ENCODE measurements at regions not wholly inside any gene's neighbourhood (a gene's known extent, or its start where the extent isn't known, plus 50 kb on each side); places are given as distances from the start of the nearest gene placed in this dataset.

DNA sequence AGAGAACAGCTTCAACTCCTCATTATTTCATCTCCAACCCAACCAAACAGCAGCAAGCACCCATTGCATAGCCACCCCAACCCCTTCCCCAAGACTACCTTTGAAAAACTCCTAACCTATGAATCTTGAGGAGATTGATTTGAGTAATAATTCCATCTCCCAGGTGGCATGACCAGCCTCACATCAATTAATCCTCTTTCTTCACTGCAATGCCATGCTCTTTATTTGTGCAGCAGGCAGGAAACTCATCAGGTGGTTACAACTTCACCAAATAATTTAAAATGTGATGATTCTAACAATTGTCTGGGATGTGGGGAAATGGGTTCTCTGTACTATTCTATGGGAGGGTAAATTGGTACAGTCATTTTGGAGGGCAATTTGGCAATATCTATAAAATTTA lies 68.1 kb upstream of the POMGNT2 start:
- no peak overlapping the region for H2AFZ ChIP-seq (ENCODE audit: low read depth, low read length)

DNA sequence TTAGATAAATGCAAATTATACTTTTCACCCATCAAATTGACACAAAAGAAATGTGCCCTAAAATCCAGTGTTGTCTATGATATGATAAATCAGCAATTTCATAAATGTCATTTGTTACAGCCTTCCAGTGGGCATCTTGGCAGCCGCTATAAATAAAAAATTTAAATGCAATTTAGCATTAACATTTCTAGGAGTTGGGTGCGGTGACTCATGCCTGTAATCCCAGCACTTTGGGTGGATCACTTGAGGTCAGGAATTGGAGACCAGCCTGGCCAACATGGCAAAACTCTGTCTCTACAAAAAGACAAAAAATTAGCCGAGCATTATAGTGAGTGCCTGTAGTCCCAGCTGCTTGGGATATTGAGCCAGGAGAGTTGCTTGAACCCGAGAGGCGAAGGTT lies 65.9 kb upstream of the POMGNT2 start:
- H3K27ac ChIP-seq (ENCODE audit: low read length): no peak overlapping the region
- no peaks in the 10 kb centered on the region for H3K9me3 ChIP-seq (ENCODE audit: insufficient read depth, low read length, severe bottlenecking)
- TF ChIP-seq EZH2 (IDR thresholded peaks at IDR 0.05; ENCODE audit: borderline replicate concordance, low read depth, low read length, severe bottlenecking): no peak
- TF ChIP-seq, protein P1, sequence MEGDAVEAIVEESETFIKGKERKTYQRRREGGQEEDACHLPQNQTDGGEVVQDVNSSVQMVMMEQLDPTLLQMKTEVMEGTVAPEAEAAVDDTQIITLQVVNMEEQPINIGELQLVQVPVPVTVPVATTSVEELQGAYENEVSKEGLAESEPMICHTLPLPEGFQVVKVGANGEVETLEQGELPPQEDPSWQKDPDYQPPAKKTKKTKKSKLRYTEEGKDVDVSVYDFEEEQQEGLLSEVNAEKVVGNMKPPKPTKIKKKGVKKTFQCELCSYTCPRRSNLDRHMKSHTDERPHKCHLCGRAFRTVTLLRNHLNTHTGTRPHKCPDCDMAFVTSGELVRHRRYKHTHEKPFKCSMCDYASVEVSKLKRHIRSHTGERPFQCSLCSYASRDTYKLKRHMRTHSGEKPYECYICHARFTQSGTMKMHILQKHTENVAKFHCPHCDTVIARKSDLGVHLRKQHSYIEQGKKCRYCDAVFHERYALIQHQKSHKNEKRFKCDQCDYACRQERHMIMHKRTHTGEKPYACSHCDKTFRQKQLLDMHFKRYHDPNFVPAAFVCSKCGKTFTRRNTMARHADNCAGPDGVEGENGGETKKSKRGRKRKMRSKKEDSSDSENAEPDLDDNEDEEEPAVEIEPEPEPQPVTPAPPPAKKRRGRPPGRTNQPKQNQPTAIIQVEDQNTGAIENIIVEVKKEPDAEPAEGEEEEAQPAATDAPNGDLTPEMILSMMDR (IDR thresholded peaks at IDR 0.05; ENCODE audit: borderline replicate concordance, extremely low read depth, low read length, poor library complexity, severe bottlenecking): no peak
- no peaks in the 10 kb centered on the region for H3K36me3 ChIP-seq (ENCODE audit: insufficient read depth, low read length)
- H3K27me3 ChIP-seq (ENCODE audit: insufficient read depth, low read length, poor library complexity): no peaks in the 10 kb centered on the region
- H4K20me1 ChIP-seq (ENCODE audit: insufficient read depth, low read length): no peaks in the 10 kb centered on the region
- DNase-seq (no peak), ATAC-seq (ENCODE audit: insufficient read depth, low read depth) (no peak)
- H2AFZ ChIP-seq (ENCODE audit: low read depth, low read length): no peak overlapping the region
- H3K4me1 ChIP-seq (ENCODE audit: insufficient read depth, low read length): no peaks in the 10 kb centered on the region
- no peak overlapping the region for H3K4me2 ChIP-seq (ENCODE audit: insufficient read depth, low read length)
- H3K4me3 ChIP-seq (ENCODE audit: low read depth in 1 of 2, low read length in 2 of 2): no peak overlapping the region
- H3K9ac ChIP-seq (ENCODE audit: low read depth, low read length): no peak overlapping the region
- H3K79me2 ChIP-seq (ENCODE audit: insufficient read depth, low read length): no peaks in the 10 kb centered on the region

More for the DNA sequence above, 68.1 kb upstream of the POMGNT2 start:
- H3K79me2 ChIP-seq (ENCODE audit: insufficient read depth, low read length): no peaks in the 10 kb centered on the region
- no peak overlapping the region for H3K4me2 ChIP-seq (ENCODE audit: insufficient read depth, low read length)
- H3K4me1 ChIP-seq (ENCODE audit: insufficient read depth, low read length): no peaks in the 10 kb centered on the region
- no peaks in the 10 kb centered on the region for H3K9me3 ChIP-seq (ENCODE audit: insufficient read depth, low read length, severe bottlenecking)
- H3K9ac ChIP-seq (ENCODE audit: low read depth, low read length): no peak overlapping the region
- no peaks in the 10 kb centered on the region for H3K27me3 ChIP-seq (ENCODE audit: insufficient read depth, low read length, poor library complexity)
- no peaks in the 10 kb centered on the region for H3K36me3 ChIP-seq (ENCODE audit: insufficient read depth, low read length)
- ATAC-seq (ENCODE audit: insufficient read depth, low read depth) (no peak), DNase-seq (no peak)
- H3K4me3 ChIP-seq (ENCODE audit: low read depth in 1 of 2, low read length in 2 of 2): no peak overlapping the region
- TF ChIP-seq, protein P1 (IDR thresholded peaks at IDR 0.05; ENCODE audit: borderline replicate concordance, extremely low read depth, low read length, poor library complexity, severe bottlenecking): no peak
- no peak for TF ChIP-seq EZH2 (IDR thresholded peaks at IDR 0.05; ENCODE audit: borderline replicate concordance, low read depth, low read length, severe bottlenecking)
- H4K20me1 ChIP-seq (ENCODE audit: insufficient read depth, low read length): no peaks in the 10 kb centered on the region
- no peak overlapping the region for H3K27ac ChIP-seq (ENCODE audit: low read length)

DNA sequence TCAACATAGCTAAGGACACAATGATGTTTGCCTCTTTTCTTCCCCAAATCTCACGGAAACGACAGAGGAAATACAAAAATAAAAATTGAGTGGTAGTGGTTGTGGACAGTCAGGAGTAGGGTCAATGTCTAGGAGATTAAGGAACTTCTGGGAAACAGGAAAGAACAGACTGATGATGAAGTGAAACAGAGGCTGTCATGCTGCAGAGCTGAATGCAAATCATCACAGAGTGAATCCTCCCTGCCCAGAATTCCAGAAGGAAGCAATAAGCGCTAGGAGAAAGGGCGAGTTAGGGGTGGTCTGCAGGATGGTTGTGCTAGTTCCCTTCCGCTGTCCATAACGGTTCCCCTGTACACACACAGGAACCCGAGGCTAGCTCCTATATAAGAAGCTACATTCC lies 64.7 kb upstream of the POMGNT2 start:
- ATAC-seq (ENCODE audit: insufficient read depth, low read depth) (no peak), DNase-seq (no peak)
- H3K27ac ChIP-seq (ENCODE audit: low read length): no peak overlapping the region
- no peak overlapping the region for H3K4me3 ChIP-seq (ENCODE audit: low read depth in 1 of 2, low read length in 2 of 2)
- H3K79me2 ChIP-seq (ENCODE audit: insufficient read depth, low read length): no peaks in the 10 kb centered on the region
- no peaks in the 10 kb centered on the region for H3K4me1 ChIP-seq (ENCODE audit: insufficient read depth, low read length)
- no peaks in the 10 kb centered on the region for H4K20me1 ChIP-seq (ENCODE audit: insufficient read depth, low read length)
- peaks cover 7% of the 10 kb centered on the region for H3K9me3 ChIP-seq (ENCODE audit: insufficient read depth, low read length, severe bottlenecking)
- no peaks in the 10 kb centered on the region for H3K27me3 ChIP-seq (ENCODE audit: insufficient read depth, low read length, poor library complexity)
- no peaks in the 10 kb centered on the region for H3K36me3 ChIP-seq (ENCODE audit: insufficient read depth, low read length)
- H2AFZ ChIP-seq (ENCODE audit: low read depth, low read length): no peak overlapping the region
- TF ChIP-seq, protein P1 (IDR thresholded peaks at IDR 0.05; ENCODE audit: borderline replicate concordance, extremely low read depth, low read length, poor library complexity, severe bottlenecking): no peak
- TF ChIP-seq EZH2 (IDR thresholded peaks at IDR 0.05; ENCODE audit: borderline replicate concordance, low read depth, low read length, severe bottlenecking): no peak
- no peak overlapping the region for H3K4me2 ChIP-seq (ENCODE audit: insufficient read depth, low read length)
- H3K9ac ChIP-seq (ENCODE audit: low read depth, low read length): no peak overlapping the region

DNA sequence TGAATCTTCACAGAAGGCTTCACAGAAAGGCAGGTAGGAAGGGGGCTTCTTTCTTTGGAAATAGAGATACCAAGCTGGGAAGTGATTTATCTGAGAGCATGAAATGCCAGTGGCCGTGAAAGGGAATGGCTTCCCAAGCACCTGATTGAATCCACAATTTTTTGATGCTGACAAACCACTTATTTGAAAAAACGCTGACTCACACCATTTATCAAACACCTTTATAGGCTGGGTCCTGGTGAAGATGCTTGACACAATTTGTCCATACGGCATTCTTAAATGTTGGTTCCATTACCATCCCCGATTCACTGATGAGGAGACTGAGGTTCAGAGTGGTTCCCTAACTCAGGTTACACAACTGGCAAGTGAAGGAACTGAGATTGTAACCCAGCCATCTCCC lies 64.1 kb upstream of the POMGNT2 start:
- Histone ChIP-seq H3K9ac (ENCODE audit: low read depth, low read length) (no peak overlapping the region), H3K27ac (ENCODE audit: low read length) (no peak overlapping the region), H3K9me3 (ENCODE audit: insufficient read depth, low read length, severe bottlenecking) (peaks cover 7% of the 10 kb centered on the region), H3K36me3 (ENCODE audit: insufficient read depth, low read length) (no peaks in the 10 kb centered on the region), H2AFZ (ENCODE audit: low read depth, low read length) (no peak overlapping the region), H3K27me3 (ENCODE audit: insufficient read depth, low read length, poor library complexity) (no peaks in the 10 kb centered on the region), H3K4me2 (ENCODE audit: insufficient read depth, low read length) (no peak overlapping the region), H3K79me2 (ENCODE audit: insufficient read depth, low read length) (no peaks in the 10 kb centered on the region), H3K4me1 (ENCODE audit: insufficient read depth, low read length) (no peaks in the 10 kb centered on the region), H3K4me3 (ENCODE audit: low read depth in 1 of 2, low read length in 2 of 2) (no peak overlapping the region), H4K20me1 (ENCODE audit: insufficient read depth, low read length) (no peaks in the 10 kb centered on the region)
- ATAC-seq (ENCODE audit: insufficient read depth, low read depth): no peak
- TF ChIP-seq, protein P1 (IDR thresholded peaks at IDR 0.05; ENCODE audit: borderline replicate concordance, extremely low read depth, low read length, poor library complexity, severe bottlenecking): no peak
- TF ChIP-seq EZH2 (IDR thresholded peaks at IDR 0.05; ENCODE audit: borderline replicate concordance, low read depth, low read length, severe bottlenecking): no peak
- DNase-seq: no peak
